AG04450 (cell line): ENCODE measurements at regions not wholly inside any gene's neighbourhood (a gene's known extent, or its start where the extent isn't known, plus 50 kb on each side); places are given as distances from the start of the nearest gene placed in this dataset.

Experiments used
- CTCF ChIA-PET: fragments of 300-600, 350-600 bp; formaldehyde crosslinking; extraction: SDS; loops from one replicate; lab custom pipeline; 2022; ENCODE audit warnings: antibody characterized with exemption, inconsistent platforms; lab: Charles Lee
- POLR2A ChIA-PET: fragments of 350-600 bp; formaldehyde crosslinking; extraction: SDS; loops from one replicate; lab custom pipeline; 2021; ENCODE audit warnings: antibody characterized with exemption, inconsistent platforms; lab: Yijun Ruan, JAX
- DNase-seq: peaks from one replicate; pipeline ENCODE4 v3.0.0-alpha.2; 2011; ENCODE audit warnings: low read depth, low spot score
- H3K27ac ChIP-seq: one replicate; pipeline ENCODE4 v1.5.1; 2012; ENCODE audit warnings: low read depth, low read length, control low read depth
- H3K27me3 ChIP-seq: one replicate; pipeline ENCODE4 v1.6.0; 2012; ENCODE audit warnings: low read length; ENCODE audit not compliant: control insufficient read depth, insufficient read depth
- H3K4me3 ChIP-seq: 2 replicates; pipeline ENCODE4 v1.5.1; 2011; ENCODE audit warnings: mild to moderate bottlenecking, low read depth, low read length, control low read depth
- H3K9me3 ChIP-seq: 2 replicates; pipeline ENCODE4 v1.5.1; 2012; ENCODE audit warnings: low read length; ENCODE audit not compliant: control insufficient read depth, insufficient read depth
- TF ChIP-seq, protein P1 (sequence below): IDR thresholded peaks from 2 replicates; pipeline ENCODE4 v1.5.1; 2011; ENCODE audit warnings: low read depth, low read length, control low read depth, inconsistent platforms

DNA sequence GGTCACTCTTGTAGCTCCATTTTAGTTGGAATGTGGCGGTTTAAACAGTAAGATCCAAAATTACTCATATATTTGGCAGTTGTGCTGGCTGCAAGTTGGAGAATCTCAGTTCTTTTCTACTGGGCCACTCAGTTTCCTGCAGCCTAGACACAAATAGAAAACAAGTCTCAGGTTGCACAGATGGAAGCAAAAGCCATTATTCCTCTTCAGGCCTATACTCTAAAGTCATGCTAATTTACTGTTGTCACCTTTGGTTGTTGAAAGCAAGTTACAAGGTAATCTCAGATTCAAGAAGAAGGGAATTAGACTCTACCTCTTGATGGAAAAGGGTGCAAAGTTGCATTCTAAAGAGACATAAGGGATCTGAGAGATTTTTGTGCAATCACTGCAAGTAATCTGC lies 345.4 kb downstream of the ADAM29 start:
- ChIA-PET POLR2A (no interaction called here), CTCF (no interaction called here)

DNA sequence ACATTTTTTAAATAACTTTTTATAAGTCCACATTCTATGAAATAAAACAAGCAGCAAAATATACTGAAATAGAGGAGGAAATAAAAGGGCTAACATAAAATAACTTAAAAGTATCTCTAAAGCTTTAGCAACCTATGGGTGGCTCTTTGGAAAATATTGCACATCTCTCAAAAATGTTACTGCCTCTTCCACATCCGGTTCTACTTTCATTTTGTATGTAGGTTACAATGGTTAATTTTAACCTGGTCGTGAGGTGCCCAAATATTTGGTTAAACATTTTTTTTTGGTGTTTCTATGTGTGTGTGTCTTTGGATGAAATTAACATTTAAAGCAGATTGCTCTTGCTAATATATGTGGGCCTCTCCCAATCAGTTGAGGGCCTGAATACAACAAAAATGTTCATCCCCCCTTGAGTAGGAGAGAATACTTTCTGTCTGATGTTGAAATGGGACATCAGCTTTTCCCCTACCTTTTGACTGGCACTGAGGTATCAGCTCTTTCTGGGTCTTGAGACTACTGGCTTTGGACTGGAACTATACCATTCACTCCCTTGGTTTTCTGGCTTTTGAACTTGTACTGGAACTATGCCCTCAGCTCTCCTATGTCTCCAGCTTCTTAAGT lies 353.0 kb downstream of the ADAM29 start:
- no peak for DNase-seq
- TF ChIP-seq, protein P1, sequence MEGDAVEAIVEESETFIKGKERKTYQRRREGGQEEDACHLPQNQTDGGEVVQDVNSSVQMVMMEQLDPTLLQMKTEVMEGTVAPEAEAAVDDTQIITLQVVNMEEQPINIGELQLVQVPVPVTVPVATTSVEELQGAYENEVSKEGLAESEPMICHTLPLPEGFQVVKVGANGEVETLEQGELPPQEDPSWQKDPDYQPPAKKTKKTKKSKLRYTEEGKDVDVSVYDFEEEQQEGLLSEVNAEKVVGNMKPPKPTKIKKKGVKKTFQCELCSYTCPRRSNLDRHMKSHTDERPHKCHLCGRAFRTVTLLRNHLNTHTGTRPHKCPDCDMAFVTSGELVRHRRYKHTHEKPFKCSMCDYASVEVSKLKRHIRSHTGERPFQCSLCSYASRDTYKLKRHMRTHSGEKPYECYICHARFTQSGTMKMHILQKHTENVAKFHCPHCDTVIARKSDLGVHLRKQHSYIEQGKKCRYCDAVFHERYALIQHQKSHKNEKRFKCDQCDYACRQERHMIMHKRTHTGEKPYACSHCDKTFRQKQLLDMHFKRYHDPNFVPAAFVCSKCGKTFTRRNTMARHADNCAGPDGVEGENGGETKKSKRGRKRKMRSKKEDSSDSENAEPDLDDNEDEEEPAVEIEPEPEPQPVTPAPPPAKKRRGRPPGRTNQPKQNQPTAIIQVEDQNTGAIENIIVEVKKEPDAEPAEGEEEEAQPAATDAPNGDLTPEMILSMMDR, result no peak
- ChIA-PET POLR2A (no interaction called here), CTCF (no interaction called here)
- no peaks in the 10 kb centered on the region for H3K9me3 ChIP-seq
- no peaks in the 10 kb centered on the region for H3K27me3 ChIP-seq
- no peak overlapping the region for H3K4me3 ChIP-seq
- H3K27ac ChIP-seq, result no peak overlapping the region

More for the DNA sequence above, 345.4 kb downstream of the ADAM29 start:
- no peak for DNase-seq
- Histone ChIP-seq H3K9me3 (no peaks in the 10 kb centered on the region), H3K27me3 (no peaks in the 10 kb centered on the region), H3K27ac (no peak overlapping the region), H3K4me3 (no peak overlapping the region)
- TF ChIP-seq, protein P1, result no peak

DNA sequence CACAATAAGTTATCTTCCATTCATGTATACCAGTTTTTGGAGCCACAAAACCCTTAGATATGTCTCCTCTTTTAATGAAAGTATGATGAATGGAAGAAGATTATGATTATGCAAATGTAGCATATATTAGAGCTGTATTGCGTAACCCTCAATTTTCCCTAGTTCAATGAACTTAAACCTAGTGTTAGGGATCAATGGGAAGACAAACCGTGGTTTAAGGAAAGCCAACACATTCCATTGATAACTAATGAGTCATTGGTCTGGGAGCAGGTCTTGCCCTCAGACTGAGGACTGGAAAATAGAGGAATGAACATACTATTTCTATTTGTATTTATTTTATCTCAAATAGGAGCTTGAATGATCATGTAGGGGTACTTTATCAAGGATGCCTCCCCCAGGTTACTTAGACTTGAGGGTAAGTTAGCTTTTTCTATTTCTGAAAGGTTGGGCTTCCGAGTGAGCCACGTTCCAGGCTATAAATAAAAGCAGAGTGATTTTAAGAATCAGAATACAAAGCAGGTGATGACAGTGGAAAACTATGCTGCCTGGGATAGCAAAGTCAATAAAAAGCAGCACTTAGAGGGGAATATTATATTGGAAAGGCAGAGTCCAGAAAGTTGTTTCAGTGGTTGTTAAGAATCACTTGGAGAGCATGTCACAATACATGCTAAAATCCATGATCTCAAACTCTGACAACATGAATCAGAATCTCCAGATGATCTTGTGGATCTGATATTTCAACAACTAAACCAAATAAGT lies 356.0 kb downstream of the ADAM29 start:
- TF ChIP-seq, protein P1, result no peak
- H3K27ac ChIP-seq, result no peak overlapping the region
- no peak for DNase-seq
- H3K27me3 ChIP-seq, result no peaks in the 10 kb centered on the region
- ChIA-PET CTCF (no interaction called here), POLR2A (no interaction called here)
- peaks cover 2% of the 10 kb centered on the region; the same call in 1 of the 2 replicates for H3K9me3 ChIP-seq
- no peak overlapping the region for H3K4me3 ChIP-seq

DNA sequence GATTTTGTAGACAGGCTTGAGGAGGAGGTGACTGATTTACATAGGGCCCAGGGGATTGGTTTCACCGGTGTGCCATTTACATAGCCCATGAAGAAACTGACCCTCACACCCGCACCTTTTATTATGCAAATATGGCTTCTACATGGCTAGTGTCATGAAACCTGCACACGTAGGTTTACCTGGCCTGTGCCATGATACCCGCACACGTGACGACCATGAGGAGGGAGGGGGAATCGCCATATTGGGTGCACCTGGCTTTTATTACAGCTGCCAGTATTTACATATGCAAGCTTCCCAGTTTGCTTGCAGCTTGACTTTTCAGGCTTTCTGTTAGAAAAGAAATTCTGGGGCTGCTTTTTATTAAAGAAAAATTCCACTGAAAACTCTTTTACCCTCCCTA lies 359.7 kb downstream of the ADAM29 start:
- Histone ChIP-seq H3K27ac (no peak overlapping the region), H3K27me3 (no peaks in the 10 kb centered on the region), H3K4me3 (no peak overlapping the region), H3K9me3 (peaks cover 2% of the 10 kb centered on the region; the same call in 1 of the 2 replicates)
- ChIA-PET POLR2A (no interaction called here), CTCF (no interaction called here)
- TF ChIP-seq, protein P1, result no peak
- DNase-seq, result no peak

DNA sequence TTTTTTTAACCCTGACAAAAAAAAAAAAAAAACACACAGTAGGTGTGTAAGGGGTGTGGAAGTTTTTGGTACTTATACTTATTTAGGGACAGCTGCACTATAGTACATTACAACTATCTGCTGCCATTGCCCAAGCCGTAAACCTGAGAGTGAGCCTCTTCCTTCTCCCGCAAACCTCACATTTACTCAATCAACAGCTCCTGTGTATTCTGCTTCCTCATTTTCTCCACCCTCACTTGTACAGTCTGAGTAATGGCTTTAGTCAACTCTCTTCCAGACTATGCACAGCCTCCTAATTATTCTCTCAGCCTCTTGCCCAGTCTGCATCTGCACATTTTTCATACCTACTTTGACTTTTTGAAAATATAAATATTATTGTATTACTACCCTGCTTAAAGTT lies 362.0 kb downstream of the ADAM29 start:
- H3K27ac ChIP-seq, result no peak overlapping the region

More for the DNA sequence above, 362.0 kb downstream of the ADAM29 start:
- no peak for DNase-seq
- no peak overlapping the region for H3K4me3 ChIP-seq
- POLR2A ChIA-PET, result no interaction called here
- H3K27me3 ChIP-seq, result no peaks in the 10 kb centered on the region
- CTCF ChIA-PET, result no interaction called here
- TF ChIP-seq, protein P1, result no peak
- H3K9me3 ChIP-seq, result peaks cover 2% of the 10 kb centered on the region; the same call in 1 of the 2 replicates
